ENCODE measurements at regions not wholly inside any gene's neighbourhood (a gene's known extent, or its start where the extent isn't known, plus 50 kb on each side); places are given as distances from the start of the nearest gene placed in this dataset.
A peak's percentile ranks its signal among the peaks of the same experiment; 100 is the strongest.
"Not testable (repeated sequence)": the region's sequence is repeated elsewhere in the genome, so short reads cannot be mapped to it uniquely, and the experiment has no call there.

- no peak for DNase-seq
- no peaks in the 10 kb centered on the region for H3K27me3 ChIP-seq (ENCODE audit: control insufficient read depth, insufficient read depth, low read length)
- no peak overlapping the region for H3K4me3 ChIP-seq (ENCODE audit: insufficient read depth, low read depth, low read length)
- no peaks in the 10 kb centered on the region for H3K36me3 ChIP-seq (replicated peaks; ENCODE audit: control insufficient read depth, insufficient read depth, low read length)
Measured at GRCh38 chr2:88897715-88898114, 206.2 kb downstream of the RPIA start.

DNA sequence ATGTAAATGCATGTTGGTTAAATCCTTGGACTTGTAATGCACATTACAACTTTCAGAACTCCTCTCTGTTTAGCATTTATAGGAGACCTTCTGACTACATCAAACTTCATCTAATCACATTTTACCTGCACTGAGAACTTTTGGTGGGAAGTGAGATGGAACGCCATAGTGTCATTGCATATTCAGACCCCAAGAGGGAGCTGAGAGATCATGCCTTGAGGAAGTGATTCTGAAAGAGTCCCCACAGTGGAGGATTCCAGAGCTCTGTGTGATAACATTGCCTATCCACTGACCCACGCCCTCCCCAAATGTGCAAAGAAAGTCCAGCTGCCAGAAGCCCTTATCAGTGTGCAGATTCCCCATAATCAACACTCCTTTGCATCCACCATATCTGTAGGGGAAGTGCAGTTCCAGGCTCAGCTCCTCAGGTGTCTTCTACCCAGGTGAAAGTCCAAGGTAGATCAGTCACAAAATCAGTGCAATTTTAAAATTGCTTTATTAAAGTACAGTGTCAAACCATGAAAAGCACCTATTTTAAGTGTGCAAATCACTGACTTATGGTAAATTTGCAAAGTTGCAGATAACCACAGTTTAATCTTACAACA, 212.4 kb downstream of the RPIA start:
- no peak overlapping the region for H3K4me3 ChIP-seq (ENCODE audit: insufficient read depth, low read depth, low read length)

GRCh38 chr2:88913280-88913679, 221.8 kb downstream of the RPIA start:
- DNase-seq: no peak
- H3K4me3 ChIP-seq (ENCODE audit: insufficient read depth, low read depth, low read length): no peak overlapping the region
- no peaks in the 10 kb centered on the region for H3K27me3 ChIP-seq (ENCODE audit: control insufficient read depth, insufficient read depth, low read length)
- H3K36me3 ChIP-seq (replicated peaks; ENCODE audit: control insufficient read depth, insufficient read depth, low read length): no peaks in the 10 kb centered on the region

More for the DNA sequence above, 212.4 kb downstream of the RPIA start:
- DNase-seq: peak; percentile 30
- Histone ChIP-seq H3K27me3 (ENCODE audit: control insufficient read depth, insufficient read depth, low read length) (no peaks in the 10 kb centered on the region), H3K36me3 (replicated peaks; ENCODE audit: control insufficient read depth, insufficient read depth, low read length) (no peaks in the 10 kb centered on the region)

GRCh38 chr2:88919087-88919738, 227.7 kb downstream of the RPIA start:
- no peaks in the 10 kb centered on the region for H3K27me3 ChIP-seq (ENCODE audit: control insufficient read depth, insufficient read depth, low read length)
- H3K4me3 ChIP-seq (ENCODE audit: insufficient read depth, low read depth, low read length): no peak overlapping the region
- DNase-seq: peak; percentile 43
- no peaks in the 10 kb centered on the region for H3K36me3 ChIP-seq (replicated peaks; ENCODE audit: control insufficient read depth, insufficient read depth, low read length)

GRCh38 chr2:88920399-88920798, 228.9 kb downstream of the RPIA start:
- not testable (repeated sequence) for DNase-seq; H3K4me3 ChIP-seq (ENCODE audit: insufficient read depth, low read depth, low read length); H3K27me3 ChIP-seq (ENCODE audit: control insufficient read depth, insufficient read depth, low read length); H3K36me3 ChIP-seq (replicated peaks; ENCODE audit: control insufficient read depth, insufficient read depth, low read length)

- H3K4me3 ChIP-seq (ENCODE audit: insufficient read depth, low read depth, low read length): no peak overlapping the region
- no peak for DNase-seq
- no peaks in the 10 kb centered on the region for H3K36me3 ChIP-seq (replicated peaks; ENCODE audit: control insufficient read depth, insufficient read depth, low read length)
- H3K27me3 ChIP-seq (ENCODE audit: control insufficient read depth, insufficient read depth, low read length): no peaks in the 10 kb centered on the region
Measured at GRCh38 chr2:88924533-88924932, 233.1 kb downstream of the RPIA start.

GRCh38 chr2:88925770-88926462, 234.4 kb downstream of the RPIA start:
- H3K27me3 ChIP-seq (ENCODE audit: control insufficient read depth, insufficient read depth, low read length): no peaks in the 10 kb centered on the region
- DNase-seq: no peak
- no peak overlapping the region for H3K4me3 ChIP-seq (ENCODE audit: insufficient read depth, low read depth, low read length)
- no peaks in the 10 kb centered on the region for H3K36me3 ChIP-seq (replicated peaks; ENCODE audit: control insufficient read depth, insufficient read depth, low read length)

DNA sequence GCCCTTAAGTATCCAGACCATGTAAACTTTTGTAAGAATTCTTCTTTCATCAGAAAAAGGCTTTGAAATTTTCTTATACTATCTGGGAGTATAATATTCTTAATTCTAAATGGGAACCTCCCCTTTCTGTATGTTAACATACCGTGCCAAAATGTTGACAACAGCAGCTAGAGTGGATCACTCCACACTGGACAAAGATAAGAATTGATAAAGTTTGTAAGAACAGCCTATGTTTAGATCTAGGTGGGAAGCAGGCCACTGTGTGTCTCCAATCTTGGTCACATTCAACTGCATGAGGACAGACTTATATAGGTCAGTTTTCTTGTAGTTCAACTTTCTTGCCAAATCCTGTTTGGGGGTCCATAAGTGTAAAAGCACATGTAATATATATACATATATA, 235.7 kb downstream of the RPIA start:
- no peaks in the 10 kb centered on the region for H3K27me3 ChIP-seq (ENCODE audit: control insufficient read depth, insufficient read depth, low read length)
- no peak for DNase-seq
- H3K36me3 ChIP-seq (replicated peaks; ENCODE audit: control insufficient read depth, insufficient read depth, low read length): no peaks in the 10 kb centered on the region
- H3K4me3 ChIP-seq (ENCODE audit: insufficient read depth, low read depth, low read length): no peak overlapping the region

GRCh38 chr2:88930659-88931058, 239.2 kb downstream of the RPIA start:
- no peaks in the 10 kb centered on the region for H3K36me3 ChIP-seq (replicated peaks; ENCODE audit: control insufficient read depth, insufficient read depth, low read length)
- no peak overlapping the region for H3K4me3 ChIP-seq (ENCODE audit: insufficient read depth, low read depth, low read length)
- H3K27me3 ChIP-seq (ENCODE audit: control insufficient read depth, insufficient read depth, low read length): no peaks in the 10 kb centered on the region
- DNase-seq: no peak

DNA sequence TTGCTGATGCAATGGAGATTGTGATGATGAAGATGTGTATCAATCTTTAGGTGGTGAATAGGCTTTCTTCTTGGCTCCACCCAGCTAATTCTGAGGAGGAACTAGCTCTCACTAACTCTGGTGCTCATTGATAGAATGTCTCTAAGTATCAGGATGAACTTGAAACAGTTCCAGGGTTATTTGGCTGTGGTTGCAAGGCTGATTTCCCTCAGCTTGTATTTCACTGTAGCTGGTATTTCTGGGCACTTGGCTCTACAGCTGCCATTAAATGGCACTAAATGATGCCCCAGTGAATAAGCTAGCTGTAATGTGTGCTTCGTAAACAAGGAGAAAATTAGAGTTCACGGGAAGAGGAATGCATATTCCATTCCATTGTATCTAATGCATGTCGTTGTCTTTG, 241.2 kb downstream of the RPIA start:
- Histone ChIP-seq H3K27me3 (ENCODE audit: control insufficient read depth, insufficient read depth, low read length) (no peaks in the 10 kb centered on the region), H3K4me3 (ENCODE audit: insufficient read depth, low read depth, low read length) (no peak overlapping the region), H3K36me3 (replicated peaks; ENCODE audit: control insufficient read depth, insufficient read depth, low read length) (no peaks in the 10 kb centered on the region)
- DNase-seq: no peak

DNA sequence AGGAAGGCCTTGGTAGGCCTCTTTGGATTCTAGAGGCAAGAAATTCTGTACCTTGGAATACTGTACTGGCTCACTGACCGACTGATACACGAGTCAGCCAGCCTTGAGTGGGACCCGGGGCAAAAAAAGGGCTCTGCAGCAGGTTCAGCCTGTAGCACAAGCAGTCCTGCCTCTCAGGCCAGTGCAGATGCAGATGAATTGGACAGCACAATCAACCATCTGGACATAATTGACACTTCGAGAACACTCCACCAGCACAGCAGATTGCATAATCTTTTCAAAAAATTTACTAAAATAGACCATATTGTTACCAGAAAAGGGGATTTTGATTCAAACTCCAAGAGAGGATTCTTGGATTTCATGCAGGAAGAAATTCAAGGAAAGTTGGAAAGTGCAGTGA, 241.6 kb downstream of the RPIA start:
- Histone ChIP-seq H3K4me3 (ENCODE audit: insufficient read depth, low read depth, low read length) (no peak overlapping the region), H3K36me3 (replicated peaks; ENCODE audit: control insufficient read depth, insufficient read depth, low read length) (no peaks in the 10 kb centered on the region), H3K27me3 (ENCODE audit: control insufficient read depth, insufficient read depth, low read length) (no peaks in the 10 kb centered on the region)
- no peak for DNase-seq

GRCh38 chr2:88933980-88934379, 242.5 kb downstream of the RPIA start:
- H3K36me3 ChIP-seq (replicated peaks; ENCODE audit: control insufficient read depth, insufficient read depth, low read length): no peaks in the 10 kb centered on the region
- H3K4me3 ChIP-seq (ENCODE audit: insufficient read depth, low read depth, low read length): no peak overlapping the region
- no peaks in the 10 kb centered on the region for H3K27me3 ChIP-seq (ENCODE audit: control insufficient read depth, insufficient read depth, low read length)
- no peak for DNase-seq

DNA sequence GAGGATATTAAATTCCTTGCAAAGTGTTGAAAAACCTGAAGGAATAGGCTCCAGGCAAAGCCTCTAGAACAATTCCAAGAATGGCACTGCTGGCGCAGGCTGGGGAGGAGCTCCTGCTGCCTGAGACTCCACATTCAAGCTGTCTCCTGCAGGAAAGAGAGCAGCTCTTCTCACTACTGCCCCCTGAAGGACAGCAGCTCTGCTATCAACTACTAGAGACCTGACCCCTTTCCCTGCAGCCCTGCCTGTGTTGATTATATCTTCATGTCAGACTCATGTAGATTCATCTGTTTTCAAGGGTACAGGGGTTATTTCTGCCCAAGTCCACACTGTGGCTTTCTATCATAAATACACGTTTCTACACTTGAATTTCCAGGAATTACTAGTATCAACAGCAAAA, 249.7 kb downstream of the RPIA start:
- H3K4me3 ChIP-seq (ENCODE audit: insufficient read depth, low read depth, low read length); H3K36me3 ChIP-seq (replicated peaks; ENCODE audit: control insufficient read depth, insufficient read depth, low read length); H3K27me3 ChIP-seq (ENCODE audit: control insufficient read depth, insufficient read depth, low read length): not testable (repeated sequence)
- peak; percentile 30 for DNase-seq

DNA sequence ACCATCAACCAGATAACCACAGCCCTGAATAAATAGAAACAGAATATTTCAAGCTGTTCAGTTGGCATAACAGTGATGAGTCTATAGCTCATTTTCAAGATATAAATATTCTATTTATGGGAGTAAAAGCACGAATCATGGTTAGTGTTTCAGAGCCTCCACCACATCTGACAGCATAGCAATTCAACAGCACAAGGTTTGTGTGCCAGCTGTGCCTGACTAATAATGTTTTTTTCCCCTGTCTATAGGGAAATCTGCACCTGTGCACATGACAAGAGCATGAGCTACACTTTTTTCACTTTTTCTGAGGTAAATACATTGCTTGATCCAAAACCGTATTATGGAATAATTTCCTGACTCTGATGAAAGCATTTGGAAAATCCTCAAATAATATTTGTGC, 251.3 kb downstream of the RPIA start:
- no peak for DNase-seq
- Histone ChIP-seq H3K36me3 (replicated peaks; ENCODE audit: control insufficient read depth, insufficient read depth, low read length) (no peaks in the 10 kb centered on the region), H3K4me3 (ENCODE audit: insufficient read depth, low read depth, low read length) (no peak overlapping the region), H3K27me3 (ENCODE audit: control insufficient read depth, insufficient read depth, low read length) (no peaks in the 10 kb centered on the region)

GRCh38 chr2:88949336-88949735, 257.9 kb downstream of the RPIA start:
- H3K4me3 ChIP-seq (ENCODE audit: insufficient read depth, low read depth, low read length): no peak overlapping the region
- no peaks in the 10 kb centered on the region for H3K36me3 ChIP-seq (replicated peaks; ENCODE audit: control insufficient read depth, insufficient read depth, low read length)
- DNase-seq: no peak
- no peaks in the 10 kb centered on the region for H3K27me3 ChIP-seq (ENCODE audit: control insufficient read depth, insufficient read depth, low read length)
